DND-41 (cell line): ENCODE measurements at regions not wholly inside any gene's neighbourhood (a gene's known extent, or its start where the extent isn't known, plus 50 kb on each side); places are given as distances from the start of the nearest gene placed in this dataset.

Experiments
- ATAC-seq: fragments of 200-7000 bp; cut with Tn5 transposase; 3 replicates; pipeline ENCODE4 v1.9.1; 2021; ENCODE audit warnings: low read depth; ENCODE audit not compliant: insufficient read depth
- DNase-seq: peaks from one replicate; pipeline ENCODE4 v3.0.0-alpha.2; 2020
- H2AFZ ChIP-seq: 2 replicates; pipeline ENCODE4 v1.6.0; 2012; ENCODE audit warnings: low read depth, low read length
- H3K27ac ChIP-seq: 2 replicates; pipeline ENCODE4 v1.5.1; 2012; ENCODE audit warnings: low read length, inconsistent platforms
- H3K27me3 ChIP-seq: fragments of 200-600 bp; sonication (generic); 2 replicates; pipeline ENCODE4 v1.6.0; 2012; ENCODE audit warnings: low read length, mild to moderate bottlenecking, inconsistent platforms; ENCODE audit not compliant: insufficient read depth, poor library complexity
- H3K36me3 ChIP-seq: 2 replicates; pipeline ENCODE4 v1.5.1; 2012; ENCODE audit warnings: low read length, inconsistent platforms; ENCODE audit not compliant: insufficient read depth
- H3K4me1 ChIP-seq: 2 replicates; pipeline ENCODE4 v1.5.1; 2012; ENCODE audit warnings: mild to moderate bottlenecking, low read length; ENCODE audit not compliant: insufficient read depth
- H3K4me2 ChIP-seq: 2 replicates; pipeline ENCODE4 v1.6.0; 2012; ENCODE audit warnings: mild to moderate bottlenecking, moderate library complexity, low read length, inconsistent platforms; ENCODE audit not compliant: insufficient read depth
- H3K4me3 ChIP-seq, 2 experiments: fragments of 200-600 bp in 1 of 2; shearing (Covaris generic) in 1 of 2; 2 replicates each; pipeline ENCODE4 v1.5.1; 2012 to 2016; ENCODE audit warnings: inconsistent platforms in 2 of 2, low read length in 2 of 2, mild to moderate bottlenecking in 2 of 2, low read depth in 1 of 2, moderate library complexity in 1 of 2
- H3K79me2 ChIP-seq: 2 replicates; pipeline ENCODE4 v1.6.0; 2012; ENCODE audit warnings: low read length, inconsistent platforms; ENCODE audit not compliant: insufficient read depth
- H3K9ac ChIP-seq: 2 replicates; pipeline ENCODE4 v1.6.0; 2012; ENCODE audit warnings: low read depth, mild to moderate bottlenecking, inconsistent platforms, low read length, moderate library complexity
- H3K9me3 ChIP-seq: 2 replicates; pipeline ENCODE4 v1.5.1; 2012; ENCODE audit warnings: low read length, moderate library complexity, mild to moderate bottlenecking, inconsistent platforms; ENCODE audit not compliant: insufficient read depth, severe bottlenecking
- H4K20me1 ChIP-seq: 2 replicates; pipeline ENCODE4 v1.6.0; 2012; ENCODE audit warnings: low read length; ENCODE audit not compliant: insufficient read depth
- EZH2 ChIP-seq: IDR thresholded peaks from 3 replicates; pipeline ENCODE4 v1.6.1; 2012; ENCODE audit warnings: borderline replicate concordance, low read depth, mild to moderate bottlenecking, moderate library complexity, low read length, inconsistent platforms; ENCODE audit not compliant: severe bottlenecking
- TF ChIP-seq, protein P1 (sequence below): IDR thresholded peaks from 2 replicates; pipeline ENCODE4 v1.5.1; 2012; ENCODE audit warnings: borderline replicate concordance, low read length, moderate library complexity, mild to moderate bottlenecking; ENCODE audit not compliant: poor library complexity, severe bottlenecking; ENCODE audit errors: extremely low read depth

DNA sequence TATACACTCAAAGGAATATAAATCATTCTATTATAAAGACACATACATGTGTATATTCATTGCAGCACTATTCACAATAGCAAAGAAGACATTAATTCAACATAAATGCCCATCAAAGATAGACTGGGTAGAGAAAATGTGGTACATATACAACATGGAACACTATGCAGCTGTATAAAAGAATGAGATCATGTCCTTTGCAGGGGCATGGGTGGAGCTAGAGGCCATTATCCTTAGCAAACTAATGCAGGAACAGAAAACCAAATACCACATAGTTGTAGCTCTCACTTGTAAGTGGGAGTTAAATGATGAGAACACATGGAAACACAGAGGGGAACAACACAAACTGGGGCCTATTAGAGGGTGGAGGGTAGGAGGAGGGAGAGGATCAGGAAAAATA lies 121.0 kb upstream of the LOC128125822 start:
- H3K27me3 ChIP-seq = no peaks in the 10 kb centered on the region
- TF ChIP-seq, protein P1, sequence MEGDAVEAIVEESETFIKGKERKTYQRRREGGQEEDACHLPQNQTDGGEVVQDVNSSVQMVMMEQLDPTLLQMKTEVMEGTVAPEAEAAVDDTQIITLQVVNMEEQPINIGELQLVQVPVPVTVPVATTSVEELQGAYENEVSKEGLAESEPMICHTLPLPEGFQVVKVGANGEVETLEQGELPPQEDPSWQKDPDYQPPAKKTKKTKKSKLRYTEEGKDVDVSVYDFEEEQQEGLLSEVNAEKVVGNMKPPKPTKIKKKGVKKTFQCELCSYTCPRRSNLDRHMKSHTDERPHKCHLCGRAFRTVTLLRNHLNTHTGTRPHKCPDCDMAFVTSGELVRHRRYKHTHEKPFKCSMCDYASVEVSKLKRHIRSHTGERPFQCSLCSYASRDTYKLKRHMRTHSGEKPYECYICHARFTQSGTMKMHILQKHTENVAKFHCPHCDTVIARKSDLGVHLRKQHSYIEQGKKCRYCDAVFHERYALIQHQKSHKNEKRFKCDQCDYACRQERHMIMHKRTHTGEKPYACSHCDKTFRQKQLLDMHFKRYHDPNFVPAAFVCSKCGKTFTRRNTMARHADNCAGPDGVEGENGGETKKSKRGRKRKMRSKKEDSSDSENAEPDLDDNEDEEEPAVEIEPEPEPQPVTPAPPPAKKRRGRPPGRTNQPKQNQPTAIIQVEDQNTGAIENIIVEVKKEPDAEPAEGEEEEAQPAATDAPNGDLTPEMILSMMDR = no peak
- no peak for TF ChIP-seq EZH2
- ATAC-seq (no peak), DNase-seq (no peak)
- no peaks in the 10 kb centered on the region for H4K20me1 ChIP-seq
- H3K79me2 ChIP-seq = no peaks in the 10 kb centered on the region
- H2AFZ ChIP-seq = no peak overlapping the region
- no peaks in the 10 kb centered on the region for H3K4me1 ChIP-seq
- H3K36me3 ChIP-seq = no peaks in the 10 kb centered on the region
- no peaks in the 10 kb centered on the region for H3K9me3 ChIP-seq
- no peak overlapping the region for H3K27ac ChIP-seq
- H3K4me3 ChIP-seq = no peak overlapping the region
- H3K9ac ChIP-seq = no peak overlapping the region
- H3K4me2 ChIP-seq = no peak overlapping the region

DNA sequence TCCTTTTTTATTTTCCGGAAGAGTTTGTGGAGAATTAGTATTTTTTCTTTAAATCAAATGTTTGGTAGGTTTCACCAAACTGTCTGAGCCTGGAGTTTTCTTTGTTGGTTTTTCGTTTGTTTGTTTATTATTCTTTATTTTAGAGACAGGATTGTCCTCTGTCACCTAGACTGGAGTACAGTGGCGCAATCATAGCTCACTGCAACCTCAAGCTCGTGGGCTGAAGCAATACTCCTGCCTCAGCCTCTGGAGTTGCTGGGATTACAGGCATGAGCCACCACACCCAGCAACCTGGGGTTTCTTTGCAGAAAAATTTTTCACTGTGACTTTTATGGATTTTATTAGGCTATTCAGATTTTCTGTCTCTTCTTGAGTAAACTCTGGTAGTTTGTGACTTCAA lies 120.2 kb upstream of the LOC128125822 start:
- H3K4me1 ChIP-seq = no peaks in the 10 kb centered on the region
- H3K4me2 ChIP-seq = no peak overlapping the region
- no peak for DNase-seq

DNA sequence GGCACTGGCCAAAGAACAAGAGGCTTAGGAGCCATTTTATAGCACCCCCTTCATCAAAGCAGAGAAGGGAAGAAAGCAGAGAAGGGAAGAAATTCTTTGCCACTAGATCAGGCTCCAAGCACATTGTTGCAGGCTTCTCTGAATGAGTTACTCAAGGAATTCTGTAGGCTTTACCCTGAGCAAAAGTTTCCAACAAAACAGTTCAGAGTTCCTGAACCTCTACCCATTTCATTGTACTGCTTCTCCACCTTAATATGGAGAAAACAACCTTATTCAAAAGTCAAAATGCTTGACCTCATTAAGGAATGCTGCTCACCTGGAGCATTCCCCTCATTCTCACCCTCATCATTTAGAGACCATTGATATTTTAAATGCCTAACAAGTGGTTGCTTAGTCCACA lies 115.5 kb upstream of the LOC128125822 start:
- DNase-seq = no peak
- H2AFZ ChIP-seq = no peak overlapping the region
- H3K4me1 ChIP-seq = no peaks in the 10 kb centered on the region
- no peaks in the 10 kb centered on the region for H3K79me2 ChIP-seq
- no peaks in the 10 kb centered on the region for H3K9me3 ChIP-seq
- no peaks in the 10 kb centered on the region for H3K27me3 ChIP-seq
- H3K9ac ChIP-seq = no peak overlapping the region
- H3K4me3 ChIP-seq = no peak overlapping the region
- no peak overlapping the region for H3K27ac ChIP-seq
- no peaks in the 10 kb centered on the region for H4K20me1 ChIP-seq
- ATAC-seq = no peak
- H3K4me2 ChIP-seq = no peak overlapping the region
- TF ChIP-seq EZH2 = no peak
- TF ChIP-seq, protein P1 = no peak
- H3K36me3 ChIP-seq = no peaks in the 10 kb centered on the region

More for the DNA sequence above, 120.2 kb upstream of the LOC128125822 start:
- Histone ChIP-seq H2AFZ (no peak overlapping the region), H3K4me3 (no peak overlapping the region), H4K20me1 (no peaks in the 10 kb centered on the region), H3K9ac (no peak overlapping the region), H3K9me3 (no peaks in the 10 kb centered on the region), H3K79me2 (no peaks in the 10 kb centered on the region), H3K36me3 (no peaks in the 10 kb centered on the region), H3K27ac (no peak overlapping the region), H3K27me3 (no peaks in the 10 kb centered on the region)
- TF ChIP-seq, protein P1 = no peak
- TF ChIP-seq EZH2 = no peak
- ATAC-seq = no peak
